K562 (cell line): ENCODE measurements at regions not wholly inside any gene's neighbourhood (a gene's known extent, or its start where the extent isn't known, plus 50 kb on each side); places are given as distances from the start of the nearest gene placed in this dataset.

Source experiments
- ARID3B ChIP-seq: fragments of 250-450 bp; sonication (Bioruptor Pico); IDR thresholded peaks from 2 replicates; pipeline ENCODE4 v1.4.0; 2020; ENCODE audit warnings: borderline replicate concordance
- SP2 ChIP-seq: IDR thresholded peaks from 2 replicates; pipeline ENCODE4 v1.6.1; 2011; ENCODE audit warnings: mild to moderate bottlenecking, low read depth, low read length, moderate library complexity; ENCODE audit not compliant: poor library complexity, severe bottlenecking; ENCODE audit errors: extremely low read depth
- UBTF ChIP-seq, 2 experiments: IDR thresholded peaks; 2 replicates each; pipeline ENCODE4 v1.6.1; 2012; ENCODE audit warnings: improper control_type of control experiment in 2 of 2, low read depth in 2 of 2, low read length in 2 of 2, borderline replicate concordance in 1 of 2
- ZBTB49 ChIP-seq: sonication (generic); formaldehyde crosslinking; IDR thresholded peaks from 2 replicates; pipeline ENCODE4 v1.8.0; 2022; ENCODE audit warnings: missing genetic modification reagents, mild to moderate bottlenecking, borderline replicate concordance

- no peak for TF ChIP-seq UBTF (IDR thresholded peaks at IDR 0.05; ENCODE audit: borderline replicate concordance in 1 of 2, low read depth in 2 of 2, low read length in 2 of 2)
- TF ChIP-seq SP2 = no peak
- no peak for TF ChIP-seq ZBTB49 (CRISPR knock-in tag)
- TF ChIP-seq ARID3B (CRISPR knock-in tag) = no peak
- TF ChIP-seq, all 486 proteins: peak for 0
Measured at GRCh38 chr5:3784854-3785253, 189.2 kb downstream of the IRX1 start (continued).
